ENCODE measurements at regions not wholly inside any gene's neighbourhood (a gene's known extent, or its start where the extent isn't known, plus 50 kb on each side); places are given as distances from the start of the nearest gene placed in this dataset.
A peak's percentile ranks its signal among the peaks of the same experiment; 100 is the strongest.

- no TSS peak for BruUV-seq (replicated peaks)
Observed at GRCh38 chr15:62248277-62248984, 83.3 kb upstream of the C2CD4B start.

GRCh38 chr15:62249501-62249900, 84.4 kb upstream of the C2CD4B start:
- TF ChIP-seq CTCF (conservative IDR thresholded peaks at IDR 0.05) (no peak), EZH2 (IDR thresholded peaks at IDR 0.05; ENCODE audit: low read depth) (no peak)
- Histone ChIP-seq H3K36me3 (ENCODE audit: low read depth) (no peaks in the 10 kb centered on the region), H3K79me2 (ENCODE audit: low read depth) (no peaks in the 10 kb centered on the region), H3K4me3 (no peak overlapping the region), H3K4me1 (replicated peaks; ENCODE audit: insufficient read depth) (no peaks in the 10 kb centered on the region), H3F3A (ENCODE audit: insufficient read depth, low read depth) (no peaks in the 10 kb centered on the region), H2AFZ (no peak overlapping the region), H3K27ac (no peak overlapping the region), H3K9me3 (ENCODE audit: insufficient read depth, low read depth) (no peaks in the 10 kb centered on the region), H4K20me1 (ENCODE audit: insufficient read depth) (no peaks in the 10 kb centered on the region), H3K4me2 (no peak overlapping the region), H3K9me2 (ENCODE audit: insufficient read depth) (no peaks in the 10 kb centered on the region), H3K27me3 (ENCODE audit: insufficient read depth, low read depth) (0 out of 2 replicates have a peak, but pooled peaks cover 4% of the 10 kb centered on the region)
- intact Hi-C loops (cut with micrococcal nuclease; ENCODE audit: unreplicated experiment), result no loop called here
- CTCF ChIA-PET, result no interaction called here
- POLR2A ChIA-PET (ENCODE audit: unreplicated experiment), result no interaction called here
- no TSS peak for BruUV-seq (replicated peaks)
- no peak for DNase-seq

More at GRCh38 chr15:62248277-62248984, 83.3 kb upstream of the C2CD4B start:
- no peaks in the 10 kb centered on the region for H4K20me1 ChIP-seq (ENCODE audit: insufficient read depth)
- no peaks in the 10 kb centered on the region for H3K79me2 ChIP-seq (ENCODE audit: low read depth)
- no peak overlapping the region for H3K4me3 ChIP-seq
- TF ChIP-seq EZH2 (IDR thresholded peaks at IDR 0.05; ENCODE audit: low read depth) (no peak), CTCF (conservative IDR thresholded peaks at IDR 0.05) (no peak)
- no peaks in the 10 kb centered on the region for H3F3A ChIP-seq (ENCODE audit: insufficient read depth, low read depth)
- H3K9me2 ChIP-seq (ENCODE audit: insufficient read depth), result no peaks in the 10 kb centered on the region
- H3K9me3 ChIP-seq (ENCODE audit: insufficient read depth, low read depth), result no peaks in the 10 kb centered on the region
- no peak overlapping the region for H3K27ac ChIP-seq
- DNase-seq, result peak in 1 of 2 experiments; percentile 13
- no peak overlapping the region for H2AFZ ChIP-seq
- H3K27me3 ChIP-seq (ENCODE audit: insufficient read depth, low read depth), result 0 out of 2 replicates have a peak, but pooled peaks cover 4% of the 10 kb centered on the region
- ChIA-PET CTCF (no interaction called here), POLR2A (ENCODE audit: unreplicated experiment) (interaction anchor here (0.6 kb wide), 1 partner anchor 130 kb away, joined by 7 read pairs; no protein-coding TSS in a partner anchor)
- H3K36me3 ChIP-seq (ENCODE audit: low read depth), result no peaks in the 10 kb centered on the region
- H3K4me2 ChIP-seq, result no peak overlapping the region
- intact Hi-C loops (cut with micrococcal nuclease; ENCODE audit: unreplicated experiment), result no loop called here
- H3K4me1 ChIP-seq (replicated peaks; ENCODE audit: insufficient read depth), result no peaks in the 10 kb centered on the region

GRCh38 chr15:62250186-62250585, 85.1 kb upstream of the C2CD4B start:
- Histone ChIP-seq H3K27me3 (ENCODE audit: insufficient read depth, low read depth) (0 out of 2 replicates have a peak, but pooled peaks cover 4% of the 10 kb centered on the region), H3K4me2 (no peak overlapping the region), H4K20me1 (ENCODE audit: insufficient read depth) (no peaks in the 10 kb centered on the region), H3F3A (ENCODE audit: insufficient read depth, low read depth) (no peaks in the 10 kb centered on the region), H3K4me1 (replicated peaks; ENCODE audit: insufficient read depth) (no peaks in the 10 kb centered on the region), H3K27ac (no peak overlapping the region), H3K9me2 (ENCODE audit: insufficient read depth) (no peaks in the 10 kb centered on the region), H2AFZ (no peak overlapping the region), H3K9me3 (ENCODE audit: insufficient read depth, low read depth) (no peaks in the 10 kb centered on the region), H3K36me3 (ENCODE audit: low read depth) (no peaks in the 10 kb centered on the region), H3K4me3 (no peak overlapping the region), H3K79me2 (ENCODE audit: low read depth) (no peaks in the 10 kb centered on the region)
- BruUV-seq (replicated peaks), result no TSS peak
- TF ChIP-seq CTCF (conservative IDR thresholded peaks at IDR 0.05) (no peak), EZH2 (IDR thresholded peaks at IDR 0.05; ENCODE audit: low read depth) (no peak)
- POLR2A ChIA-PET (ENCODE audit: unreplicated experiment), result no interaction called here
- intact Hi-C loops (cut with micrococcal nuclease; ENCODE audit: unreplicated experiment), result loop anchor here (5.0 kb wide), 2 partner anchors 178 to 328 kb away; no protein-coding TSS in a partner anchor
- CTCF ChIA-PET, result no interaction called here
- DNase-seq, result no peak
